MM.1S (cell line): ENCODE measurements at regions not wholly inside any gene's neighbourhood (a gene's known extent, or its start where the extent isn't known, plus 50 kb on each side); places are given as distances from the start of the nearest gene placed in this dataset.

ENCODE experiments used
- DNase-seq: peaks from one replicate; pipeline ENCODE4 v3.0.0-alpha.2; 2015
- H2AFZ ChIP-seq: fragments of 300-600 bp; sonication (generic); 2 replicates; pipeline ENCODE4 v1.6.0; 2016; ENCODE audit warnings: antibody characterized with exemption, low read length
- H3F3A ChIP-seq: fragments of 300-600 bp; sonication (generic); 2 replicates; pipeline ENCODE4 v1.6.1; 2016; ENCODE audit warnings: mild to moderate bottlenecking, antibody characterized with exemption, low read length, moderate library complexity, mixed read lengths; ENCODE audit not compliant: insufficient read depth
- H3K27ac ChIP-seq: fragments of 300-600 bp; sonication (generic); 2 replicates; pipeline ENCODE4 v1.5.1; 2016; ENCODE audit warnings: mild to moderate bottlenecking, low read length
- H3K27me3 ChIP-seq: fragments of 300-600 bp; sonication (generic); replicated peaks from 2 replicates; pipeline ENCODE4 v1.6.0; 2016; ENCODE audit warnings: low read length; ENCODE audit not compliant: insufficient read depth
- H3K36me3 ChIP-seq: fragments of 300-600 bp; sonication (generic); replicated peaks from 2 replicates; pipeline ENCODE4 v1.6.1; 2016; ENCODE audit warnings: mild to moderate bottlenecking, low read length, mixed read lengths; ENCODE audit not compliant: insufficient read depth
- H3K4me1 ChIP-seq: fragments of 300-600 bp; sonication (generic); 2 replicates; pipeline ENCODE4 v1.6.1; 2016; ENCODE audit warnings: low read length, mixed read lengths
- H3K4me2 ChIP-seq: fragments of 300-600 bp; sonication (generic); 2 replicates; pipeline ENCODE4 v1.6.0; 2016; ENCODE audit warnings: low read depth, low read length
- H3K4me3 ChIP-seq: fragments of 300-600 bp; sonication (generic); 2 replicates; pipeline ENCODE4 v1.5.1; 2016; ENCODE audit warnings: low read length, mixed read lengths
- H3K79me2 ChIP-seq: fragments of 300-600 bp; sonication (generic); 2 replicates; pipeline ENCODE4 v1.6.1; 2016; ENCODE audit warnings: mixed run types, low read length, mixed read lengths
- H3K9ac ChIP-seq: fragments of 300-600 bp; sonication (generic); 2 replicates; pipeline ENCODE4 v1.6.1; 2016; ENCODE audit warnings: low read length, mixed read lengths
- H3K9me2 ChIP-seq: fragments of 300-600 bp; sonication (generic); replicated peaks from 2 replicates; pipeline ENCODE4 v1.6.1; 2016; ENCODE audit warnings: mild to moderate bottlenecking, low read length, mixed read lengths; ENCODE audit not compliant: insufficient read depth
- H3K9me3 ChIP-seq: fragments of 300-600 bp; sonication (generic); replicated peaks from 2 replicates; pipeline ENCODE4 v1.6.1; 2016; ENCODE audit warnings: mild to moderate bottlenecking, low read length, mixed read lengths; ENCODE audit not compliant: insufficient read depth
- H4K20me1 ChIP-seq: fragments of 300-600 bp; sonication (generic); 2 replicates; pipeline ENCODE4 v1.6.1; 2016; ENCODE audit warnings: mild to moderate bottlenecking, low read length, moderate library complexity, mixed read lengths; ENCODE audit not compliant: insufficient read depth
- CTCF ChIP-seq: fragments of 300-600 bp; sonication (generic); IDR thresholded peaks from 2 replicates; pipeline ENCODE4 v1.5.1; 2016; ENCODE audit warnings: antibody characterized with exemption, low read length, mixed read lengths
- EZH2 ChIP-seq: fragments of 300-600 bp; sonication (generic); optimal IDR thresholded peaks from 2 replicates; pipeline ENCODE3; 2017; ENCODE audit warnings: low read depth, mild to moderate bottlenecking, antibody characterized with exemption, low read length, mixed read lengths
- EZH2phosphoT487 ChIP-seq: fragments of 300-600 bp; sonication (generic); IDR thresholded peaks from 2 replicates; pipeline ENCODE4 v1.6.1; 2018; ENCODE audit warnings: antibody characterized with exemption, low read length

- TF ChIP-seq EZH2phosphoT487 (no peak), EZH2 (no peak), CTCF (no peak)
- H3K36me3 ChIP-seq, result no peaks in the 10 kb centered on the region
- H3F3A ChIP-seq, result peaks cover 18% of the 10 kb centered on the region
- no peak overlapping the region for H3K9ac ChIP-seq
- H3K9me2 ChIP-seq, result no peaks in the 10 kb centered on the region
- no peaks in the 10 kb centered on the region for H3K79me2 ChIP-seq
- H3K4me3 ChIP-seq, result no peak overlapping the region
- no peak overlapping the region for H3K27ac ChIP-seq
- no peaks in the 10 kb centered on the region for H3K27me3 ChIP-seq
- H2AFZ ChIP-seq, result no peak overlapping the region
- no peak overlapping the region for H3K4me2 ChIP-seq
- H3K4me1 ChIP-seq, result peaks cover 39% of the 10 kb centered on the region
- no peak for DNase-seq
- H4K20me1 ChIP-seq, result no peaks in the 10 kb centered on the region
- no peaks in the 10 kb centered on the region for H3K9me3 ChIP-seq
Observed at GRCh38 chr22:22996511-22997261, 73.6 kb upstream of the GNAZ start.

GRCh38 chr22:22997262-22997898, 72.9 kb upstream of the GNAZ start:
- Histone ChIP-seq H3K9ac (no peak overlapping the region), H3K27ac (no peak overlapping the region), H3K79me2 (no peaks in the 10 kb centered on the region), H3K4me3 (no peak overlapping the region), H3K36me3 (no peaks in the 10 kb centered on the region), H3K4me2 (no peak overlapping the region), H3F3A (peaks cover 18% of the 10 kb centered on the region), H4K20me1 (no peaks in the 10 kb centered on the region), H3K9me2 (no peaks in the 10 kb centered on the region), H3K27me3 (no peaks in the 10 kb centered on the region), H3K4me1 (peaks cover 39% of the 10 kb centered on the region), H2AFZ (no peak overlapping the region), H3K9me3 (no peaks in the 10 kb centered on the region)
- no peak for DNase-seq
- no peak for TF ChIP-seq EZH2phosphoT487
- no peak for TF ChIP-seq CTCF
- no peak for TF ChIP-seq EZH2

GRCh38 chr22:22997988-22998387, 72.3 kb upstream of the GNAZ start:
- Histone ChIP-seq H3K27ac (no peak overlapping the region), H3K79me2 (no peaks in the 10 kb centered on the region), H3K4me2 (no peak overlapping the region), H3K9me3 (no peaks in the 10 kb centered on the region), H4K20me1 (no peaks in the 10 kb centered on the region), H3K4me3 (no peak overlapping the region), H3K36me3 (no peaks in the 10 kb centered on the region), H3F3A (peaks cover 18% of the 10 kb centered on the region), H3K9ac (no peak overlapping the region), H3K9me2 (no peaks in the 10 kb centered on the region), H3K4me1 (peaks cover 38% of the 10 kb centered on the region), H2AFZ (no peak overlapping the region), H3K27me3 (no peaks in the 10 kb centered on the region)
- DNase-seq, result no peak
- TF ChIP-seq EZH2, result no peak
- no peak for TF ChIP-seq CTCF
- TF ChIP-seq EZH2phosphoT487, result no peak
